ENCODE measurements at regions not wholly inside any gene's neighbourhood (a gene's known extent, or its start where the extent isn't known, plus 50 kb on each side); places are given as distances from the start of the nearest gene placed in this dataset.

- TF ChIP-seq, protein P1, sequence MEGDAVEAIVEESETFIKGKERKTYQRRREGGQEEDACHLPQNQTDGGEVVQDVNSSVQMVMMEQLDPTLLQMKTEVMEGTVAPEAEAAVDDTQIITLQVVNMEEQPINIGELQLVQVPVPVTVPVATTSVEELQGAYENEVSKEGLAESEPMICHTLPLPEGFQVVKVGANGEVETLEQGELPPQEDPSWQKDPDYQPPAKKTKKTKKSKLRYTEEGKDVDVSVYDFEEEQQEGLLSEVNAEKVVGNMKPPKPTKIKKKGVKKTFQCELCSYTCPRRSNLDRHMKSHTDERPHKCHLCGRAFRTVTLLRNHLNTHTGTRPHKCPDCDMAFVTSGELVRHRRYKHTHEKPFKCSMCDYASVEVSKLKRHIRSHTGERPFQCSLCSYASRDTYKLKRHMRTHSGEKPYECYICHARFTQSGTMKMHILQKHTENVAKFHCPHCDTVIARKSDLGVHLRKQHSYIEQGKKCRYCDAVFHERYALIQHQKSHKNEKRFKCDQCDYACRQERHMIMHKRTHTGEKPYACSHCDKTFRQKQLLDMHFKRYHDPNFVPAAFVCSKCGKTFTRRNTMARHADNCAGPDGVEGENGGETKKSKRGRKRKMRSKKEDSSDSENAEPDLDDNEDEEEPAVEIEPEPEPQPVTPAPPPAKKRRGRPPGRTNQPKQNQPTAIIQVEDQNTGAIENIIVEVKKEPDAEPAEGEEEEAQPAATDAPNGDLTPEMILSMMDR (IDR thresholded peaks at IDR 0.05) = no peak
- TF ChIP-seq EZH2phosphoT487 (IDR thresholded peaks at IDR 0.05) = peak; percentile 39
Measured at GRCh38 chr22:34960005-34960404, 106.0 kb upstream of the ISX start.
